HEK293 (cell line): ENCODE measurements at regions not wholly inside any gene's neighbourhood (a gene's known extent, or its start where the extent isn't known, plus 50 kb on each side); places are given as distances from the start of the nearest gene placed in this dataset.

Experiments
- CTCF ChIP-seq: fragments of 450-650 bp; formaldehyde crosslinking; IDR thresholded peaks from 2 replicates; pipeline ENCODE4 v1.5.1; 2016; ENCODE audit warnings: missing biosample characterization, missing genetic modification characterization
- HIC1 ChIP-seq: fragments of 450-650 bp; formaldehyde crosslinking; IDR thresholded peaks from 2 replicates; pipeline ENCODE4 v1.5.1; 2016; ENCODE audit warnings: missing biosample characterization, missing genetic modification characterization
- ZNF26 ChIP-seq: fragments of 450-650 bp; formaldehyde crosslinking; IDR thresholded peaks from 2 replicates; pipeline ENCODE4 v1.5.1; 2016; ENCODE audit warnings: missing biosample characterization, missing genetic modification characterization
- ZNF518A ChIP-seq: fragments of 450-650 bp; formaldehyde crosslinking; conservative IDR thresholded peaks from 2 replicates; pipeline ENCODE4 v1.5.1; 2016; ENCODE audit warnings: low read depth, missing biosample characterization, missing genetic modification characterization

GRCh38 chr3:151999936-152000335, 126.5 kb downstream of the SUCNR1 start:
- no peak for TF ChIP-seq CTCF
- TF ChIP-seq ZNF26 (tag by site-specific recombination), result no peak
- TF ChIP-seq ZNF518A, result no peak
- no peak for TF ChIP-seq HIC1
